ENCODE measurements at regions not wholly inside any gene's neighbourhood (a gene's known extent, or its start where the extent isn't known, plus 50 kb on each side); places are given as distances from the start of the nearest gene placed in this dataset.

- TF ChIP-seq POLR2A (IDR thresholded peaks at IDR 0.05; ENCODE audit: low read depth, low read length) = no peak
- TF ChIP-seq CTCF (IDR thresholded peaks at IDR 0.05; ENCODE audit: extremely low read depth in 1 of 2, insufficient read depth in 1 of 2, low read depth in 1 of 2, low read length in 2 of 2) = no peak
- no peak for TF ChIP-seq MYC (IDR thresholded peaks at IDR 0.05; ENCODE audit: low read depth, low read length)
- no peak for TF ChIP-seq MAX (IDR thresholded peaks at IDR 0.05; ENCODE audit: insufficient read depth, insufficient read length)
These were observed 167.6 kb upstream of the NYAP2 start for GRCh38 chr2:225231900-225232299.

All from endothelial cell of umbilical vein (primary cell).